Activated B cell treated with CpG ODN at 0.5 μM for 24 hours (primary cell): ENCODE measurements at regions not wholly inside any gene's neighbourhood (a gene's known extent, or its start where the extent isn't known, plus 50 kb on each side); places are given as distances from the start of the nearest gene placed in this dataset.
"Not testable (repeated sequence)": the region's sequence is repeated elsewhere in the genome, so short reads cannot be mapped to it uniquely, and the experiment has no call there.

Source experiments
- ATAC-seq: fragments of 200-7000 bp; cut with Tn5 transposase; one replicate; pipeline ENCODE4 v1.10.0; 2021; ENCODE audit warnings: low read depth, mild to moderate bottlenecking, moderate library complexity
- CTCF ChIA-PET: fragments of 350-600 bp; sonication (Branson Sonifier 250); formaldehyde crosslinking; loops from one replicate; lab custom pipeline; 2021; ENCODE audit warnings: antibody characterized with exemption; lab: Charles Lee
- POLR2A ChIA-PET: fragments of 350-600 bp; sonication (Branson Sonifier 250); formaldehyde crosslinking; loops from one replicate; lab custom pipeline; 2021; ENCODE audit warnings: antibody characterized with exemption; lab: Charles Lee
- DNase-seq: peaks from one replicate; pipeline ENCODE4 v3.0.0; 2022
- H3K27ac Mint-ChIP-seq: one replicate; pipeline ENCODE4 v1.8.0; 2020; ENCODE audit warnings: mixed read lengths
- H3K27me3 Mint-ChIP-seq: one replicate; pipeline ENCODE4 v1.8.0; 2021; ENCODE audit warnings: mixed read lengths
- H3K36me3 Mint-ChIP-seq: one replicate; pipeline ENCODE4 v1.8.0; 2021; ENCODE audit warnings: low read depth, mixed read lengths
- H3K4me1 Mint-ChIP-seq: one replicate; pipeline ENCODE4 v1.8.0; 2021; ENCODE audit warnings: mixed read lengths
- H3K4me3 Mint-ChIP-seq: one replicate; pipeline ENCODE4 v1.8.0; 2020; ENCODE audit warnings: mild to moderate bottlenecking, mixed read lengths
- H3K9me3 Mint-ChIP-seq: one replicate; pipeline ENCODE4 v1.8.0; 2020; ENCODE audit warnings: mixed read lengths
- intact Hi-C: fragments of 100-400 bp; cut with micrococcal nuclease; formaldehyde crosslinking; loops from one replicate; pipeline ENCODE4 v1.15.1; 2024
- TF ChIP-seq, protein P1 (sequence below): fragments of 200-600 bp; IDR thresholded peaks from one replicate; pipeline ENCODE4 v1.8.0; 2022; ENCODE audit warnings: antibody characterized with exemption, mild to moderate bottlenecking

DNA sequence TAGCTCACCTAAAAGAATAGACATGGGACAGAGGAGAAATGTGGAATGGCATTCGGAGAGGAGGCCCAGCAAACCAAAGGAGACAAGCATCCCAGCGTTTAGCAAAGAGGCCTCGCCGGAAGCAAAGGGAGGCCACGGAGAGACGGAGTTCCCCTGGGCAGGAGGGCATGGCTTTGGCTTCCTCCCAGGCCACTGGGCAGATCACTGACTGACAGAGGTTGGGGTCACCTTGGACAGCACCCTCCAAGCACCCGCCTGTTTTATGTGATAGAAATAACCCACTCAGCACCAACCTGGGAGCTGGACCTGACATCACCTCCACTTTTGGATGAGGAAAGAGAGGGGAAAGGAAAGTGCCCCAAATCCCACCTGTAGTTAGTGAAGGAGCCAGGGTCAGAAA, 434.1 kb downstream of the BRD1 start:
- H3K27ac Mint-ChIP-seq: no peak overlapping the region
- ATAC-seq: no peak
- H3K9me3 Mint-ChIP-seq: peaks cover 7% of the 10 kb centered on the region
- H3K4me1 Mint-ChIP-seq: no peaks in the 10 kb centered on the region
- TF ChIP-seq, protein P1, sequence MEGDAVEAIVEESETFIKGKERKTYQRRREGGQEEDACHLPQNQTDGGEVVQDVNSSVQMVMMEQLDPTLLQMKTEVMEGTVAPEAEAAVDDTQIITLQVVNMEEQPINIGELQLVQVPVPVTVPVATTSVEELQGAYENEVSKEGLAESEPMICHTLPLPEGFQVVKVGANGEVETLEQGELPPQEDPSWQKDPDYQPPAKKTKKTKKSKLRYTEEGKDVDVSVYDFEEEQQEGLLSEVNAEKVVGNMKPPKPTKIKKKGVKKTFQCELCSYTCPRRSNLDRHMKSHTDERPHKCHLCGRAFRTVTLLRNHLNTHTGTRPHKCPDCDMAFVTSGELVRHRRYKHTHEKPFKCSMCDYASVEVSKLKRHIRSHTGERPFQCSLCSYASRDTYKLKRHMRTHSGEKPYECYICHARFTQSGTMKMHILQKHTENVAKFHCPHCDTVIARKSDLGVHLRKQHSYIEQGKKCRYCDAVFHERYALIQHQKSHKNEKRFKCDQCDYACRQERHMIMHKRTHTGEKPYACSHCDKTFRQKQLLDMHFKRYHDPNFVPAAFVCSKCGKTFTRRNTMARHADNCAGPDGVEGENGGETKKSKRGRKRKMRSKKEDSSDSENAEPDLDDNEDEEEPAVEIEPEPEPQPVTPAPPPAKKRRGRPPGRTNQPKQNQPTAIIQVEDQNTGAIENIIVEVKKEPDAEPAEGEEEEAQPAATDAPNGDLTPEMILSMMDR: no peak
- POLR2A ChIA-PET: no interaction called here
- H3K27me3 Mint-ChIP-seq: peaks cover 7% of the 10 kb centered on the region
- DNase-seq: no peak
- CTCF ChIA-PET: no interaction called here
- H3K36me3 Mint-ChIP-seq: no peaks in the 10 kb centered on the region
- no peak overlapping the region for H3K4me3 Mint-ChIP-seq
- intact Hi-C loops: no loop called here

DNA sequence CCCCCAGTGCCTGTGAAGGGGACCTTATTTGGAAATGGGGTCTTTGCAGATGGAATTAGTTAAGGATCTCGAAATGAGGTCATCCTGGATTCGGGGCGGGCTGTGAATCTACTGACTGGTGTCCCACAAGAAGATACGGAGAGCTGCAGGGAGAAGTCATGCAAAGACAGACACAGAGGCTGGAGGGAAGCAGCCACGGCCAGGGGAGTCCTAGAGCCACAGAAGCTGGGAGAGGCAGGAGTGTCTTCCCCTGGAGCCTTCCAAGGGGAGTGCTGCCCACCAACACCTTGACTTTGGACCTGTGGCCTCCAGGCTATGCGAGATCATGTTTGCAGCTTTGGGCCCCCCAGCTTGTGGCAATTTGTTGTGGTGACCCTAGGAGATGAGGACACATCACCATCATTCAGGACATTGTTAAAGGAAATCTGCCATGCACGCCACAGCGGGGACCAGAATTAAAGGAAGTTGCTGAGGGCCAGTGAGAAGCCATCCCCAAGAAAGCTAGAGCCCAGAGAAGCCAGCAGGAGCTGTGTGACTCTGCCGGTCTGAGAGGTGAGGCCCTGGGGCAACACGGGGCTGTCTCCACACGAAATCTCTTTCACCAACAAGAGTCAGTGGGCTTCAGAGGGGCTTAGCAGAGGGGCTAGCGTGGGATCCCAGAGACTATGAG, 434.7 kb downstream of the BRD1 start:
- no peak for DNase-seq
- Mint-ChIP-seq H3K4me1 (no peaks in the 10 kb centered on the region), H3K4me3 (no peak overlapping the region), H3K27ac (no peak overlapping the region), H3K27me3 (peaks cover 7% of the 10 kb centered on the region), H3K36me3 (no peaks in the 10 kb centered on the region), H3K9me3 (peaks cover 7% of the 10 kb centered on the region)
- ATAC-seq: no peak
- ChIA-PET POLR2A (no interaction called here), CTCF (no interaction called here)
- TF ChIP-seq, protein P1: no peak
- intact Hi-C loops: no loop called here

DNA sequence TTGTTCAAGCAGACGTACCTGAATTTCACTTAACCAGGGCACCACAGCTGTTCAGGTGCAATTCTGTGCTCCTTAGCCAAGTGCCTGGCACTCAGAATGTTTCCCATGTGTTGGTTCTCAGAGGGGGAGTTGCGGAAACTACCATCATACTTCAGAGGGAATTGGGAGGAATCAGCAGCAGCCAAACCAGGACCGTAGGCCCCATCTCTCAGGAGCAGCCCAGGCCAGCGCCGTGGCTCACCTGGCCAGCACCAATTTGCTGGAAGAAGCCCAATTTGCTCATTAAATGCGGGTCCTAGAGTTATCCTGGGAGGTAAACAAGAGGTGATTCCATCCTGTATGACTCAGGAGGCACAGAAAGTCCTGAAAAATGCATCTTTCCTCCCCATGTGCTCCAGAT, 435.4 kb downstream of the BRD1 start:
- Mint-ChIP-seq H3K4me3 (no peak overlapping the region), H3K9me3 (peaks cover 7% of the 10 kb centered on the region), H3K4me1 (no peaks in the 10 kb centered on the region), H3K36me3 (no peaks in the 10 kb centered on the region), H3K27me3 (peaks cover 7% of the 10 kb centered on the region), H3K27ac (no peak overlapping the region)
- DNase-seq: no peak
- no peak for ATAC-seq
- CTCF ChIA-PET: no interaction called here
- intact Hi-C loops: no loop called here
- POLR2A ChIA-PET: no interaction called here
- TF ChIP-seq, protein P1: no peak

DNA sequence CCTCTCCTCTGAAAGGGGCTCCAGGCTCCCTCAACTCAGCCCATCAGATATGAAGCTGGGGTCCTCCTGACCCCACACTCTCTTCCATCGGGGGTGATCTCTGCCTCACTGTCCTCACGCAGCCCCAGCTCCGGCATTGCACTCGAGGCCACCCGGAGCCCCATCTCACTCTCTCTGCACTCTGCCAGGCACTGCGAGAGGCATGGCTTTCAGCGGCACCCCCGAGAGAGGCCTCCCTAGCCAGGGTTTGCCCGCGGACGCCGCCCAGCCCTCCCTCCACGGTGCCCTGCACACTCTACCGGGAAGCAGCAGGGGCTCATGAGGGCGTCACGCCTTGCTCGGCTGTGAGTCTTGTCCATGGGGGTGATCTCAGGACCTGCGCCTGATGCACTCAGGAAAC, 436.2 kb downstream of the BRD1 start:
- peaks cover 7% of the 10 kb centered on the region for H3K27me3 Mint-ChIP-seq
- no peaks in the 10 kb centered on the region for H3K36me3 Mint-ChIP-seq
- no peak overlapping the region for H3K27ac Mint-ChIP-seq
- no peak for DNase-seq
- TF ChIP-seq, protein P1: no peak
- no peak for ATAC-seq
- H3K9me3 Mint-ChIP-seq: peaks cover 7% of the 10 kb centered on the region
- intact Hi-C loops: no loop called here
- POLR2A ChIA-PET: no interaction called here
- H3K4me3 Mint-ChIP-seq: no peak overlapping the region
- CTCF ChIA-PET: no interaction called here
- H3K4me1 Mint-ChIP-seq: no peaks in the 10 kb centered on the region

DNA sequence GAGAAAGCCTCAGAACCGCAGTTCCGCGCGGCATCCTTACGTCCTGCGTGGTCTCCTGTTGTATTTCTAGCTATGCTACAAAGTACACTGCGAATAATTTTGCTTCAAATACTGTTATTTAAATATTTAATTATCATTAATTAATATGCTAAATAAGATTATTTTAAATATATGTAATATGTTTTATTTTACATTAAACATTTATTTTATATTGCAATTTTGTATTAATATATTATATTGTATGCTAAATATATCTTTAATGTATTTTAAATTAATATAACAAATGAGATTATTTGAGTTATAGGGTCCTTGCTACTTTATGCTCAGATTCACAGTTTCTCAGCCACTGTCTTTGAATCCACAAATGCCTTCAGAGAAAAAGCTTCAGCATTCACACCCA, 436.7 kb downstream of the BRD1 start:
- DNase-seq (no peak), ATAC-seq (no peak)
- no peak overlapping the region for H3K27ac Mint-ChIP-seq
- POLR2A ChIA-PET: no interaction called here
- H3K4me3 Mint-ChIP-seq: no peak overlapping the region
- no peaks in the 10 kb centered on the region for H3K4me1 Mint-ChIP-seq
- CTCF ChIA-PET: no interaction called here
- H3K27me3 Mint-ChIP-seq: peaks cover 7% of the 10 kb centered on the region
- TF ChIP-seq, protein P1: no peak
- intact Hi-C loops: no loop called here
- no peaks in the 10 kb centered on the region for H3K36me3 Mint-ChIP-seq
- peaks cover 7% of the 10 kb centered on the region for H3K9me3 Mint-ChIP-seq

DNA sequence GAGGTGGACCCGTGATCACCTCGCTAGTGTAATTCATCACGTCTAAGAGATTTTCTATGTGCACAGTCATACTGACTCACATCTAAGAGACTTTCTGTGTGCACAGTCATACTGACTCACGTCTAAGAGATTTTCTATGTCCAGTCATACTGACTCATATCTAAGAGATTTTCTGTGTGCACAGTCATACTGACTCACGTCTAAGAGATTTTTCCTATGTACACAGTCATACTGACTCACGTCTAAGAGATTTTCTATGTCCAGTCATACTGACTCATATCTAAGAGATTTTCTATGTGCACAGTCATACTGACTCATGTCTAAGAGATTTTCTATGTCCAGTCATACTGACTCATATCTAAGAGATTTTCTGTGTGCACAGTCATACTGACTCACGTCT, 443.8 kb downstream of the BRD1 start:
- H3K4me1 Mint-ChIP-seq, H3K27me3 Mint-ChIP-seq, CTCF ChIA-PET, intact Hi-C loops, H3K27ac Mint-ChIP-seq, ATAC-seq, DNase-seq, H3K4me3 Mint-ChIP-seq, H3K9me3 Mint-ChIP-seq, POLR2A ChIA-PET, H3K36me3 Mint-ChIP-seq: not testable (repeated sequence)
